Keratinocyte (primary cell): ENCODE measurements at regions not wholly inside any gene's neighbourhood (a gene's known extent, or its start where the extent isn't known, plus 50 kb on each side); places are given as distances from the start of the nearest gene placed in this dataset.

Experiments
- DNase-seq: peaks from one replicate; pipeline ENCODE4 v3.0.0-alpha.2; 2011; ENCODE audit warnings: low read depth, missing footprints, low spot score
- FAIRE-seq: peaks from 2 replicates; lab custom pipeline; 2011; peaks lifted over from hg19 to GRCh38; lab: Jason Lieb, UNC
- H2AFZ ChIP-seq: 2 replicates; pipeline ENCODE4 v1.6.0; 2012; ENCODE audit warnings: low read length, control low read depth, inconsistent platforms; ENCODE audit not compliant: control insufficient read depth
- H3K27ac ChIP-seq: 2 replicates; pipeline ENCODE4 v1.5.1; 2011; ENCODE audit warnings: low read length; ENCODE audit not compliant: control insufficient read depth, insufficient read depth
- H3K27me3 ChIP-seq: 3 replicates; pipeline ENCODE4 v1.6.0; 2011; ENCODE audit warnings: low read length; ENCODE audit not compliant: control insufficient read depth, insufficient read depth; ENCODE audit errors: extremely low read depth
- H3K36me3 ChIP-seq, 2 experiments: 2 replicates in 1 of 2; 3 replicates in 1 of 2; pipeline ENCODE4 v1.5.1; 2011; ENCODE audit warnings: low read length in 2 of 2, mild to moderate bottlenecking in 1 of 2; ENCODE audit not compliant: control insufficient read depth in 2 of 2, insufficient read depth in 2 of 2; ENCODE audit errors: extremely low read depth in 1 of 2
- H3K4me1 ChIP-seq: 3 replicates; pipeline ENCODE4 v1.5.1; 2011; ENCODE audit warnings: low read length; ENCODE audit not compliant: control insufficient read depth, insufficient read depth; ENCODE audit errors: extremely low read depth
- H3K4me2 ChIP-seq: 3 replicates; pipeline ENCODE4 v1.6.0; 2011; ENCODE audit warnings: low read depth, low read length; ENCODE audit not compliant: control insufficient read depth, insufficient read depth; ENCODE audit errors: extremely low read depth
- H3K4me3 ChIP-seq, 3 experiments: fragments of 200-600 bp in 1 of 3; sonication (generic) in 1 of 3; 2 replicates in 2 of 3; 3 replicates in 1 of 3; pipeline ENCODE4 v1.5.1; 2011 to 2016; ENCODE audit warnings: low read length in 3 of 3, mild to moderate bottlenecking in 3 of 3, control low read depth in 2 of 3, inconsistent platforms in 1 of 3, low read depth in 1 of 3, mixed read lengths in 1 of 3, mixed run types in 1 of 3, moderate library complexity in 1 of 3; ENCODE audit not compliant: control insufficient read depth in 2 of 3, insufficient read depth in 2 of 3; ENCODE audit errors: extremely low read depth in 1 of 3
- H3K79me2 ChIP-seq: 2 replicates; pipeline ENCODE4 v1.6.0; 2012; ENCODE audit warnings: low read length; ENCODE audit not compliant: control insufficient read depth, insufficient read depth
- H3K9ac ChIP-seq: 3 replicates; pipeline ENCODE4 v1.6.0; 2011; ENCODE audit warnings: low read length; ENCODE audit not compliant: control insufficient read depth, insufficient read depth; ENCODE audit errors: extremely low read depth
- H3K9me1 ChIP-seq: 3 replicates; pipeline ENCODE4 v1.6.0; 2011; ENCODE audit warnings: low read length; ENCODE audit not compliant: control insufficient read depth, insufficient read depth; ENCODE audit errors: extremely low read depth
- H3K9me3 ChIP-seq: 2 replicates; pipeline ENCODE4 v1.5.1; 2012; ENCODE audit warnings: low read depth, low read length; ENCODE audit not compliant: control insufficient read depth
- H4K20me1 ChIP-seq: 3 replicates; pipeline ENCODE4 v1.6.0; 2011; ENCODE audit warnings: low read length; ENCODE audit not compliant: control insufficient read depth, insufficient read depth; ENCODE audit errors: extremely low read depth
- EZH2 ChIP-seq: IDR thresholded peaks from one replicate; pipeline ENCODE4 v1.6.1; 2012; ENCODE audit warnings: inconsistent platforms, mild to moderate bottlenecking, low read length, moderate library complexity
- dilution Hi-C: fragments of 300-500 bp; cut with MboI; formaldehyde crosslinking; loops from one replicate; pipeline ENCODE4 v1.7.0; 2020; ENCODE audit warnings: low sequenced_read_pairs; ENCODE audit not compliant: extremely low pct_ligation_motif_present
- TF ChIP-seq, protein P1 (sequence below), 3 experiments: IDR thresholded peaks in 1 of 3; conservative IDR thresholded peaks in 1 of 3; optimal IDR thresholded peaks in 1 of 3; 2 replicates in 2 of 3; 3 replicates in 1 of 3; pipeline versions ENCODE3 to v1.5.1; 2011; ENCODE audit warnings: low read length in 3 of 3, mild to moderate bottlenecking in 3 of 3, moderate library complexity in 2 of 3, control low read depth in 1 of 3, inconsistent platforms in 1 of 3; ENCODE audit not compliant: insufficient read depth in 2 of 3; ENCODE audit errors: extremely low read depth in 1 of 3

GRCh38 chr18:56112013-56112749, 524.2 kb upstream of the TCF4 start:
- no peaks in the 10 kb centered on the region for H3K9me1 ChIP-seq
- no peaks in the 10 kb centered on the region for H3K79me2 ChIP-seq
- peaks cover 12% of the 10 kb centered on the region for H3K4me1 ChIP-seq
- no peaks in the 10 kb centered on the region for H3K9me3 ChIP-seq
- H3K9ac ChIP-seq: no peak overlapping the region
- dilution Hi-C loops: no loop called here
- no peak overlapping the region for H2AFZ ChIP-seq
- no peak overlapping the region for H3K27ac ChIP-seq
- no peaks in the 10 kb centered on the region for H3K36me3 ChIP-seq
- no peak for DNase-seq
- TF ChIP-seq EZH2: no peak
- TF ChIP-seq, protein P1, sequence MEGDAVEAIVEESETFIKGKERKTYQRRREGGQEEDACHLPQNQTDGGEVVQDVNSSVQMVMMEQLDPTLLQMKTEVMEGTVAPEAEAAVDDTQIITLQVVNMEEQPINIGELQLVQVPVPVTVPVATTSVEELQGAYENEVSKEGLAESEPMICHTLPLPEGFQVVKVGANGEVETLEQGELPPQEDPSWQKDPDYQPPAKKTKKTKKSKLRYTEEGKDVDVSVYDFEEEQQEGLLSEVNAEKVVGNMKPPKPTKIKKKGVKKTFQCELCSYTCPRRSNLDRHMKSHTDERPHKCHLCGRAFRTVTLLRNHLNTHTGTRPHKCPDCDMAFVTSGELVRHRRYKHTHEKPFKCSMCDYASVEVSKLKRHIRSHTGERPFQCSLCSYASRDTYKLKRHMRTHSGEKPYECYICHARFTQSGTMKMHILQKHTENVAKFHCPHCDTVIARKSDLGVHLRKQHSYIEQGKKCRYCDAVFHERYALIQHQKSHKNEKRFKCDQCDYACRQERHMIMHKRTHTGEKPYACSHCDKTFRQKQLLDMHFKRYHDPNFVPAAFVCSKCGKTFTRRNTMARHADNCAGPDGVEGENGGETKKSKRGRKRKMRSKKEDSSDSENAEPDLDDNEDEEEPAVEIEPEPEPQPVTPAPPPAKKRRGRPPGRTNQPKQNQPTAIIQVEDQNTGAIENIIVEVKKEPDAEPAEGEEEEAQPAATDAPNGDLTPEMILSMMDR (optimal IDR thresholded peaks at IDR 0.05 in 1 of 3, IDR thresholded peaks at IDR 0.05 in 1 of 3, conservative IDR thresholded peaks at IDR 0.05 in 1 of 3; ENCODE audit: extremely low read depth in 1 of 3, insufficient read depth in 2 of 3, low read length in 3 of 3): no peak
- no peaks in the 10 kb centered on the region for H3K27me3 ChIP-seq
- H3K4me2 ChIP-seq: no peak overlapping the region
- FAIRE-seq: peak; percentile 5
- no peak overlapping the region for H3K4me3 ChIP-seq
- H4K20me1 ChIP-seq: no peaks in the 10 kb centered on the region

DNA sequence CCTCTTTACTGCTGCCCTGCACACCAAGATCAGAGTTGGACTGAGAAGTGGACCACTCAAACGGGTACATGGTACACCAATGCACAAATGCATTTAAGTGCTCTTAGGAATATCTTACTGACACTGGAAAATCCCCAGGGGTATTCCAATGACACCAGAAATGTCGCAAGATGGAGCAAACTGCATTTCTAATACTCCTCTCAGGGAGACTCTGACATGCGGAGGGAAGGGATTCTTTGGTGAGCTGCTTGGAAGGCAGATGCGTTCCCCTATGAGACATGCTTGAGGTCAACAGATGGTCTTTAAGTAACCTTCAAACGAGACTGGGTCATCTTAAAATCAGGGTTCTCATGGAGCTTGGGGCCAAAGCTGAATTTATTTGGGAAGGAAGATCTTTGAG, 521.8 kb upstream of the TCF4 start:
- Histone ChIP-seq H3K27me3 (no peaks in the 10 kb centered on the region), H3K79me2 (no peaks in the 10 kb centered on the region), H3K4me1 (peaks cover 5% of the 10 kb centered on the region), H3K9me3 (no peaks in the 10 kb centered on the region), H3K9ac (no peak overlapping the region), H4K20me1 (no peaks in the 10 kb centered on the region), H3K36me3 (no peaks in the 10 kb centered on the region), H3K4me3 (no peak overlapping the region), H3K9me1 (no peaks in the 10 kb centered on the region), H3K27ac (no peak overlapping the region), H3K4me2 (no peak overlapping the region), H2AFZ (no peak overlapping the region)
- DNase-seq: no peak
- TF ChIP-seq, protein P1 (optimal IDR thresholded peaks at IDR 0.05 in 1 of 3, IDR thresholded peaks at IDR 0.05 in 1 of 3, conservative IDR thresholded peaks at IDR 0.05 in 1 of 3; ENCODE audit: extremely low read depth in 1 of 3, insufficient read depth in 2 of 3, low read length in 3 of 3): no peak
- no peak for TF ChIP-seq EZH2
- no peak for FAIRE-seq
- dilution Hi-C loops: no loop called here
